ENCODE measurements at regions not wholly inside any gene's neighbourhood (a gene's known extent, or its start where the extent isn't known, plus 50 kb on each side); places are given as distances from the start of the nearest gene placed in this dataset.

DNA sequence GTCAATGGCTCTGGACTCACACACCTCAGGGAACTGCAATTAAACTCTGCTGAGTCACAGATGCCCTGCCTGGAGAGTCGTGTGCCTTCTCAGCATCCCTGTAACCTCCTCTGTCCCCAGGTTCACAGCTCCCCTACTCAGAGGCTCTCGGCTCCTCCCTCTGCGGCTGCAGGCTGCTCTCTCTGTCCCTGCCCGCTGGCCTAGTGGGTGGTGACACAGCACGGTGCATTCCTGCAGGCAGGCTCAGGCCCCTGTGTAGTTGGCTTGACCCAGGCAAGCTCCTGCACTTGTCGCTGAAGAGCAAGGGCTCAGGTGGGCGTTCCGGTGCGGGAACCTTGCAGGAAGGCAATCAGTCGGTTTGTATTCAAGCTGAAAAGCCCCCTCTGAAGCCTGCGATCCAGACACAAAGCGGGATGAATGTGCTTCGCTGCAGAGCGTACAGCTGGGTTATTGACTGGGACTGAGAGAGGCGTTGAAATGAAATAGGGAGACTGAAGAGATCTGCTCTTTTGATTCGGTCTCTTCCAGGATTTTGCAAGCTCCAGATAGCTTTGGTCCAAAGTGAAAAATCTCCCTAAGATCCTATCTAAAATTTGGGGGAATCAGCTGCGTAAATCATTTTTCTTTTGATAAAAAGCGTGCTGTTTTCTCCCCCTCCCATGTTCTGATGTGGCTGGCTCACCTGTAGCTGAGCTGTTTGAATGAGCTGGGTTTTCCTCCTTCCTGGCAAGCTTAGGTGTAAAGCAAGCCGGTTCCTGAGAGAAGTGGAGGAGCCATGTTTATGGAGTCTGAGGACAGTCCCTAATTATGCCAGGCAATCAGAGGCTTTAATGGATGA lies 208.7 kb upstream of the PHYHIPL start:
- 15 to 27% methylated on average over 19 of the region's 19 CpGs for whole genome bisulfite sequencing, 2 donors
- intact Hi-C loops (cut with DNase I; ENCODE audit: low total_unique reads) = no loop called here
- no peak for TF ChIP-seq POLR2A (IDR thresholded peaks at IDR 0.05)
- no peak for DNase-seq (ENCODE audit: low spot score in 2 of 2)
- H3K4me3 ChIP-seq (ENCODE audit: low read depth, poor library complexity, severe bottlenecking) = no peak overlapping the region

DNA sequence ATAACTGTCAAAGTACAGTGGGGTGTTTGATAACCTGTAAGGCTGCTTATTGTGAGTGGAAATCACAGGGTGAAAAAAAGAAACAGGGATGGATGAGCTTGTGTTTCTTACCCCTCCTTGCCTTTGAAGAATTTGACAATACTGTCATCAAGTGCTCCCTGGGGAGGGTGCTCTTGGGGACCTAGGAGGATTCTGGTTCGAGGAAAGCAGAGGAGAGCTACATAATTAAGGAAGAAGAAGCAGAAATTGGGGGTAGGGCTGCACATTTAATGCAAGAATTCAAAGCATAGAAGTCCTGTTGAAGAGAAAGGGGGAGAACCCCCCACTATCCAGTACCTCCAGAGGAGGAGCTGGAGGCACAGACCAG lies 208.1 kb upstream of the PHYHIPL start:
- no peak for DNase-seq (ENCODE audit: low spot score in 2 of 2)
- intact Hi-C loops (cut with DNase I; ENCODE audit: low total_unique reads) = no loop called here
- WGBS, 2 donors = 38 to 48% methylated on average over 1 of the region's 1 CpG
- H3K4me3 ChIP-seq (ENCODE audit: low read depth, poor library complexity, severe bottlenecking) = no peak overlapping the region
- TF ChIP-seq POLR2A (IDR thresholded peaks at IDR 0.05) = no peak
- TF ChIP-seq, protein P1, sequence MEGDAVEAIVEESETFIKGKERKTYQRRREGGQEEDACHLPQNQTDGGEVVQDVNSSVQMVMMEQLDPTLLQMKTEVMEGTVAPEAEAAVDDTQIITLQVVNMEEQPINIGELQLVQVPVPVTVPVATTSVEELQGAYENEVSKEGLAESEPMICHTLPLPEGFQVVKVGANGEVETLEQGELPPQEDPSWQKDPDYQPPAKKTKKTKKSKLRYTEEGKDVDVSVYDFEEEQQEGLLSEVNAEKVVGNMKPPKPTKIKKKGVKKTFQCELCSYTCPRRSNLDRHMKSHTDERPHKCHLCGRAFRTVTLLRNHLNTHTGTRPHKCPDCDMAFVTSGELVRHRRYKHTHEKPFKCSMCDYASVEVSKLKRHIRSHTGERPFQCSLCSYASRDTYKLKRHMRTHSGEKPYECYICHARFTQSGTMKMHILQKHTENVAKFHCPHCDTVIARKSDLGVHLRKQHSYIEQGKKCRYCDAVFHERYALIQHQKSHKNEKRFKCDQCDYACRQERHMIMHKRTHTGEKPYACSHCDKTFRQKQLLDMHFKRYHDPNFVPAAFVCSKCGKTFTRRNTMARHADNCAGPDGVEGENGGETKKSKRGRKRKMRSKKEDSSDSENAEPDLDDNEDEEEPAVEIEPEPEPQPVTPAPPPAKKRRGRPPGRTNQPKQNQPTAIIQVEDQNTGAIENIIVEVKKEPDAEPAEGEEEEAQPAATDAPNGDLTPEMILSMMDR (IDR thresholded peaks at IDR 0.05) = no peak

GRCh38 chr10:58969576-58969975 lies 206.9 kb upstream of the PHYHIPL start:
- H3K4me3 ChIP-seq (ENCODE audit: low read depth, poor library complexity, severe bottlenecking) = no peak overlapping the region
- intact Hi-C loops (cut with DNase I; ENCODE audit: low total_unique reads) = no loop called here
- TF ChIP-seq, protein P1 (IDR thresholded peaks at IDR 0.05) = no peak
- TF ChIP-seq POLR2A (IDR thresholded peaks at IDR 0.05) = no peak
- WGBS, 2 donors = 79 to 89% methylated on average over 1 of the region's 1 CpG
- DNase-seq (ENCODE audit: low spot score in 2 of 2) = no peak

DNA sequence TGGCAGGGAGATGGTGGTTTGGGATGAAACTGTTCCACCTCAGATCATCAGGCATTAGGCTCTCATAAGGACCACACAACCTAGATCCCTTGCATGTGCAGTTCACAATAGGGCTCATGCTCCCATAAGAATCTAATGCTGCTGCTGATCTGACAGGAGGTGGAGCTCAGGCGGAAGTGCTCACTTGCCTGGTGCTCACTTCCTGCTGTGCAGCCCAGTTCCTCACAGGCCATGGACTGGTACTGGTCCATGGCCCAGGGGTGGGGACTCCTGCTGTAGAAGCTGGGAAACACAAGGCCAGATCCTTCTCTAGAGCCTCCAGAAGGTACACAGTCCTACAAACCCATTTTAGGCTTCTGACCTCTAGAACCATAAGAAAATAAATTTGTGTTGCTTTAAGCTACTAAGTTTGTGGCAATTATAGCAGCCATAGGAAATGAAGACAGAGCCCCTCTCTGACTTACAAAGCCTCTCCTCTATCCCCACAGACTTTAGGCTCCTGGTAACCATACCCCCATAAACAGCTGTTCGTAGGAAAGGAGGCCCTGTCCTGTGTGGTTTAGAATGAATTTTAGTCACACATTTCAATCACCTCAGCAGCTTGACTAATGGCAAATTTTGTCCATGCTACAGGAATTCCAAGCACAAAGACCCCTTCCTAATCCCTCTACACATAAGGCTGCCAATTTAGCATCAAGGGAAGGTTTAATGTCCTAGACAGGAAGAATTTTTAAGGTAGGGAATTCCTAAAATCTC lies 206.1 kb upstream of the PHYHIPL start:
- no peak overlapping the region for H3K4me3 ChIP-seq (ENCODE audit: low read depth, poor library complexity, severe bottlenecking)
- 91 to 94% methylated on average over 2 of the region's 2 CpGs for WGBS, 2 donors
- DNase-seq (ENCODE audit: low spot score in 2 of 2) = no peak
- TF ChIP-seq, protein P1 (IDR thresholded peaks at IDR 0.05) = no peak
- no peak for TF ChIP-seq POLR2A (IDR thresholded peaks at IDR 0.05)
- intact Hi-C loops (cut with DNase I; ENCODE audit: low total_unique reads) = no loop called here

DNA sequence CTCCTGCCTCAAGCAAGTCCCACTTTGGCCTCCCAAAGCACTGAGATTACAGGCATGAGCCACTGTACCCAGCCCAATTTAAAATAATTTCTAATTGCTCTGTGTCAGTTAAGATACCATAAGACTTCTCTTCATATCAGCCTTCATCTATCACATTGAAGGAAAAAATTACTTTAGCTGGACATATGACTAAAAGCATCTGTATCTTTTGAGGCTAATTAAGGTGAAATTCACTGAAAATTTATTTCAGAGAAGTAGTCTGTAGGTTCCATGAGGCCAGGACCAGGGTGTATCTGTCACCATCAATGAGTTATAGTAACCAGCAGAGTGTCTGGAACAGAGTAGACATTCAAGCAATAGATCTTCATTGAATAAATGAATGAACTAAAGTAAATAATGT lies 205.2 kb upstream of the PHYHIPL start:
- H3K4me3 ChIP-seq (ENCODE audit: low read depth, poor library complexity, severe bottlenecking) = no peak overlapping the region
- DNase-seq (ENCODE audit: low spot score in 2 of 2) = no peak
- intact Hi-C loops (cut with DNase I; ENCODE audit: low total_unique reads) = no loop called here
- TF ChIP-seq, protein P1 (IDR thresholded peaks at IDR 0.05) = no peak
- TF ChIP-seq POLR2A (IDR thresholded peaks at IDR 0.05) = no peak

DNA sequence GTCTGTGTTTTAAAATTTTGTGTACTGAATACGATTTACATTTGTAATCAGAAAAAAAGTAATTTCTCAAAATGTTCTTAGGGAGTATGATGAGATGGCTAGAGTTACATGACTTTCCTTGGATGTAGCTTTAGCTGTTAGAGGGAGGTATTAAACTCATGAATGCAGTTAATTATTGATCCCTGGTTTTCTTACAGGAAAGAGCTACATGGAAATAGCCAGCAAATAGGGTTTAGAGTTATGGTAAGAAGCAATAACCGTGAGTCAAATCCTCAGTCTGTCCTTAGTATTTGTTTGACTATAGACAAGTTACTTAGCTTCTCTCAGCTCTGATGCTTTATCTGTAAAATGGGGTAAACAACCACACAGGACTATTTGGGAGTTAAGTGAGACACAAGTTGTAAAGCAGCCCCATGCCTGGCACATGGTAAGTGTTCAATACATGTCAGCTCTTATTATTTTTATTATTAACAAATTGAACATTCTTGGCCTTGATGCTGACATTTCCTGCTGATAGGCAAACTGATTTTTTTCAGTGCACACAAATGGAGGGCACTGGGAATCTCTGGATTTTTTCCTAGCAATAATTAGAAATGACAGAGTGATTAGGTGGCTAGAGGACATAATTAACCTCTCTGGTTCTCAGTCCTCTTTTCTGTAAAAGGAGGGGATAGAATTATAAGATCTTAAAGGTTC lies 204.5 kb upstream of the PHYHIPL start:
- TF ChIP-seq, protein P1 (IDR thresholded peaks at IDR 0.05) = no peak
- no peak for TF ChIP-seq POLR2A (IDR thresholded peaks at IDR 0.05)
- H3K4me3 ChIP-seq (ENCODE audit: low read depth, poor library complexity, severe bottlenecking) = no peak overlapping the region
- intact Hi-C loops (cut with DNase I; ENCODE audit: low total_unique reads) = no loop called here
- WGBS, 2 donors = 78% methylated on average over 2 of the region's 2 CpGs
- no peak for DNase-seq (ENCODE audit: low spot score in 2 of 2)
